Retina (tissue), 1 donor: ENCODE measurements at regions not wholly inside any gene's neighbourhood (a gene's known extent, or its start where the extent isn't known, plus 50 kb on each side); places are given as distances from the start of the nearest gene placed in this dataset.

Experiments
- DNase-seq: peaks from one replicate; pipeline ENCODE4 v3.0.0-alpha.2; 2016

DNA sequence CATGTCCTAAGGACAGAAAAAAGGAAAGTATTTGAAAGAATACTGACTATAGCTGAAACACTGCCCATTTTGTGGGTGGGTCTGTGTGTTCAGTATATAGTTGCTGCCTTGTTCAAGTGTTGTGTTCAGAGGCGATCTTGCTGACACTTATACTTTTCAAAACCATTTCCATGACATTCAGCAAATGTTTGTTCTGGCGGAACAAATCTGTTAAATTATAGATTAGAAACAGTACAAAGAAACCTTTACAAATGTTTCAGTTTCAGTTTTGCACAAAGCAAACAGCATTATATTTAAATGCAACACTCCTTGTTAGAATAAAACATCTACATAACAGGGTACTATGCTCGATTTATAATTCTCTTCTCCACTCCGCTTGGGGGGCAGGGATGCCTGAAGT, 2276.3 kb downstream of the MAT2B start:
- peak; percentile 22 for DNase-seq

DNA sequence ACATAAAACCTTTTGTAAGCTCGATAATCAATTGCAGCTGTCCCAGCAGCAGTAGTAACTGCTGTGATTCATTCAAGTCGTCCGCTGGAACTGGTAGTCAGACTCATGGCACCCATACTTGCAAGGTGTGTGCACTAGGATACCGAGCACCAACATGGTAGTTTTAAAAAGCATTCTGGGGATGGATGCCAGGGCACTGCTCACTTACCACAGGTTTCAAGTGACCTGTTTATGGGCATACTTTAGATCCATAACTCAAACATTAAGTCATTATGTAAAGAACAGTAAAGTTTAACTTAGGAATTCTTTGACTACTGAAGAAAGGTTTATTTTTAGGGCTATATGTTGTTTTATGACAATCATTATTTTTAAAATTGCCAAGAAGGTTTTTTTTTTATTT, 2277.6 kb downstream of the MAT2B start:
- DNase-seq: no peak

DNA sequence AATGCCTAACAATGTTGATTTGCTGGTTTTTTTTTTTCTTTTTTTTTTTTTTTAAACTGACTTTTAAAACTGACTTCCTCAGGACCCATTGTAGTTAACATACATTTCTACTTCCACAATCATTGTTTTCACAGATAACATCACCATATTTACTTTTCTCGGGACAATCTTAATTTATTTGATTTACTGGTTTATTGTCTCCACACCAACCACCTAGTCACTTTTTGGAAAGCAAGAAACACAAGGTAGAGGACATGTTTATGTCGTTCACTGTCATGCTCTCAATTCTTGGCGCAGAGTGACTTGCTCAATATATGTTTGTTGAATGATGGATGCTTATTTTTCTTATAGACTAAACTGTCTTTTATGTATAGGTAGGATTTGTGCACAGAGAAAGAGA, 2280.7 kb downstream of the MAT2B start:
- no peak for DNase-seq

DNA sequence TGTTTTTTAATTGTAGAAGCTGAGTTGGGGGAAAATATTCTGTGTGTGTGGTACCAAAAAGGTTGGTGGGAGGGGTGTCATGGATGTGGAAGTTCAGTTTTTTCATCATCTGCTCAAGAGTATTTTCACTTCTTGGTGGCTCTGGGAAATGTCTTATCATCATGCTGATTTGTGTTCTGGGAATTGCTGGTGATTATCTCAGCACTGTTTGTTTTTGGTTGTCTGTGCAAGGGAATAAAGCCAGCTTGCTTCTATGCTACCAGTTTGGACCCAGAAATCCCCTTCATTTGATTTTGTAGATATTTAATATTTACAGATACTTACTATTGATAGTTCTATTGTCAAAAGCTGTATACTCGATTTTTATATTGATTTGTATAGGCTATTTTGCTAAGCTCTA, 2289.7 kb downstream of the MAT2B start:
- DNase-seq: no peak

DNA sequence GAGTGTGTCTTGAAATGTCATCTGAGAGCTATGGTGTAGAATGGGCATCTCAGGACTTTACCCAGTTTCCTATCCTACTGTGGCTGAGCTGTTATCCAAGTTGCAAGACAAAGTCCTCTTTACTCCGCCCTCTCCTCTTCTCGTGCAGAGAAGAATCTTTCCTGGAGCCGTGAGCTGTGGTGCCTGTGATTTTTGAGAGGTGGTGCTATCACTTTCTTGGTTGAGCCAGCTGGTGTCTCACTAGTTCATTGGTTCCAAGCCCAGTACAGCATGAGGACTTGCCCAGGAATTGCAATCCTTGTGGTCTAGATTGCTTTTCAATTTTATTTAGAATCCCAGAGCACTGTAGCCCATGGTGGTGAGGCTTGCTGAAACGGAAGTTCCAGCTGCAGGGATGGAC, 2300.3 kb downstream of the MAT2B start:
- DNase-seq: no peak

DNA sequence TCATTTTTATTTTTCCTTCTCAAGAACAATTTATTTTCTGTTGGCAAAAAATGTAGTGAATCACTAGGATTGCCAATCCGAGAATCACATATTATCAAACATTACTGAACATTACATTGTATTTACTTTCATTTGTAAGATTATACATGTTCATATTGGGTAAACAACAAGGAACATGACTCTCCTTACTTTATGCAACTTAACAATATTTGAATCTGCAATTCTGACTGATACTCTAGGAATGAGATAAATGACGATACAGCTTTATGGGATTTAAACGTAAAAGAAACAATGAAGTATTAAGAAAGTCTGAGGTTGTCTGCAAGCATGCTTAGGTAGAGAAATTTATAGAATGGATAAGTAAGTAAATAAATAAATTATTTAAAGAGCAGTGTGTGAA, 2302.9 kb downstream of the MAT2B start:
- DNase-seq: no peak

DNA sequence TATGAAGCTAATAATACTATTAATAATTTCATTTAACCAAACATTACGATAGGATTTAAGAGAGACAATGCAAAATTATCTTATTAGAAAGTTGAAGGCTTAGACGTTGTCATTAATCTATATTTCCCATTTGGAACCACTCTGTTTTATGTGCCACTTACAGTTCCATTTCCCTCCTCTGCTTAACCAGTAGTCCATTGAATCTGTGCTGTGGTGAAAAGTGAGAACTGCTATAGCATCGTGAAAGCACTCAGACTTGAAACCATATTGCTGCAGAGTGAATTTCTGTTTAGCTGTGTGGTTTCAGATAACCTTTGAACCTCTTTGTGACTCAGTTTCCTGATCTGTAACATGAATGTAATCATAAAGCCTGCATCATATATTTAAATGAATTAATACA, 2304.5 kb downstream of the MAT2B start:
- no peak for DNase-seq

DNA sequence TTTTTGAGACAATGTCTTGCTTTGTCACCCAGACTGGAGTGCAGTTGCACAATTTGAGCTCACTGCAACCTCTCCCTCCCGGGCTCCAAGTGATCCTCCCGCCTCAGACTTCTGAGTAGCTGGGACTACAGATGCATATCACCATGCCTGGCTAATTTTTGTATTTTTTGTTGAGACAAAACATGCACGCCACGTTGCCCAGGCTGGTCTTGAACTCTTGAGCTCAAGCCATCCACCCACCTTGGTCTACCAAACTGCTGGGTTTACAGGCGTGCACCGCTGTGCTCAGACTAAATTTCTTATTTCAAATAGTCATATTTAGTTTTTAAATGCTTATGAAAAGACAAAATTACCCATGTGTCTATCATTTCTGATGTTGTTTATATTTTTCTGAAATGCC, 2324.1 kb downstream of the MAT2B start:
- no peak for DNase-seq

DNA sequence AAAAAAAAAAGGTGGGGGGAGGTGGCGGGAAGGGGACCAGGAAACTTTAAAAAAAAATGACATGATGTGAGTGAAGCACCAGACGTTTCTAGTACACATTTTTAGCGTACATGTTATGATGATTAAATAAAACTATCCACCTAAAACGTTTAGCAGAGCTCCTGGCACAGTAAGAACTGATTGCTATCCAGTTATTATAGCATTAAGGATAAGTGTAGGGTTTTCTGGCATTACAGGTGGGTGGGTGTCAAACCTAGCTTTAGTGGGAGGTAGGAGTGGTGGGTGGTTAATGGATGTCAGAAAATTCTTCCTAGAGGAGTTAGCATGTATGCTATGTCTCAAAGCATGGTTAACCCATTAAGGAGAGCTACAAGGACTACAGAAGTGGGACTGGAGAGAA, 2329.5 kb downstream of the MAT2B start:
- no peak for DNase-seq

DNA sequence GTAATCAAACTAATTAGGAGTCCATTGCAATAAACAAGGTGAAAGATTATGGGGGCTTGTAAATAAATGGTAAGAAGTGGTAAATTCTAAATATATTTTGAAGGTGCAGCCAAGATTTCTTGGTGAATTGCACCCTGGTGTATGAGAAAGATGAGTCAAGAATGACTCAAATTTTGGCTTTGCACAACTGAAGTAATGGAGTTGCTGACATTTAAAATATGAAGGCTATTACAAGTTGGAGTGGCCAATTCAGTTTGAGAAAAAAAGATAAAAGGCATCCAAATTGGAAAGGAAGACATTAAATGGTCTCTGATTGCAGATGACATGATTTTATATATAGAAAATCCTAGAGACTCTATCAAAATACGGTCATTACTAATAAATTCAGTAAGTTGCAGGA, 2330.6 kb downstream of the MAT2B start:
- no peak for DNase-seq

DNA sequence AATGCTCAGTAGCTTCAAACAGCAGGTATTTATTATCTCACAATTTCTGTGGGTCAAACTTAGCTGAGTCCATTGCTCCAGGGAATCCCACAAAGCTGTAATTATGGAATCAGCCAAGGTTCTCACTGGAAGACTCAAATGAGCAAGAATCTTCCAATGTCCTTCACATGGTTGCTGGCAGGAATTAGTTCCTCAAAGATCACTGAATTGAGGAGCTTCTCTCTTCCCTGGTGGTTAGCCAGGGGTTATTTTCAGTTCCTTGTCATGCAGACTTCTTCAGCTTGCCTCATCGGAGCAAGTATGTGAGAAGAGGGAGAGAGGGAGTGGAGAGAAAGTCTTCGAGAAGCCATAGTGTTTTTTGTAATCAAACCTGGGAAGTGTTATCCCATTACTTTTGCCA, 2331.9 kb downstream of the MAT2B start:
- no peak for DNase-seq

DNA sequence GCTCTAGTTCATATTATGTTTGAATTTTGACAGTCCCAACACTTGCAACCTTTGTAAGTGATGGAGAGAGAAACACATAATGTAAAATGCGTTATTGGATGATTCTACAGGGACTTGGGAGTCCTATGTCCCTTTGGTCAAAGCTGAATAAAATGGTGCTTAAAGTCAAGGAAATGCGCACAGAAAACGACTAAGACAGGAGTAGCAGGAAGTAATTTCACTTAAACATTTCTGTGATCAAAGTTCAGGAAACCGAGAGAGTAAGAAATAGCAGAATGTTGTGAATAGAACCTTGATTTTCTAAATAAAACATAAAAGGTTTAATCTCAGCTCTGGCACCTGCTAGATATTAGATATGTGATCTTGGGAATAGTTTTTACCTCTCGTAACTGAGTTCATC, 2339.2 kb downstream of the MAT2B start:
- DNase-seq: no peak

DNA sequence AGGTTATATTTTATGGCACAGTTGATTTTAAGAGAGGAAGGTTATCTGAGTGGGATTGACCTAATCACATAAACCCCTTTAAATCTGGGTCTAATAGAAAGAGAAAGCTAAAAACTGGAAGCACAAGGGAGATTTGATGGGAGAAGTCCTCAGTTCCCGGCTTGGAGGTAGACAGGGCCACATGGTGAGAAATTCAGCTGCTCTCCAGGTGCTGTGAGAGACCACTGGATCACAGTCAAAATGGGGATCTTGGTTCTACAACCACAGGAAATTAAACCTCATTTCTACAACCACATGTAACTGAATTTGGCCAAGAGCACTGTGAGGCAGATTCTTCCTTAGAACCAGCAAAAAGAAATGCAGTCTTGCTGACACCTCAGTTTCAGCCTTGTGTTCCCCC, 2352.7 kb downstream of the MAT2B start:
- DNase-seq: no peak

DNA sequence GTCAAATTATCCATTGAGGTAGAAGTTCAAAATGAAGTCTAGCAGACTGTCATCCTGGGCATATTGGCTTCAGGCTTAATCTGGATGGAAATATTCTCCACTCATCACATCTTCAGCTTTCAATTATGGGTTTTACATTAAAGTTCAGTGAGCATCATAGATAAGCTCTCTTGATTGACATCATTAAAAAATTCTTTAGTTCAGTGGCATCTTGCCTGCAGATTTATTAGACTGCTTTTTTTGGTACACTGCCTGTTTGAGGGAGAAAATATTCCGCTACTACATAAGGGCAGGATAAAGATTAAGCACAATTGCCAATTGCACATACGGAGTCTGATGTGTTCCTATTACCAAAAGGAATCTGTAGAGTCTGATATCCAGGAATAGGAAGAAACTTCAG, 2353.8 kb downstream of the MAT2B start:
- no peak for DNase-seq

DNA sequence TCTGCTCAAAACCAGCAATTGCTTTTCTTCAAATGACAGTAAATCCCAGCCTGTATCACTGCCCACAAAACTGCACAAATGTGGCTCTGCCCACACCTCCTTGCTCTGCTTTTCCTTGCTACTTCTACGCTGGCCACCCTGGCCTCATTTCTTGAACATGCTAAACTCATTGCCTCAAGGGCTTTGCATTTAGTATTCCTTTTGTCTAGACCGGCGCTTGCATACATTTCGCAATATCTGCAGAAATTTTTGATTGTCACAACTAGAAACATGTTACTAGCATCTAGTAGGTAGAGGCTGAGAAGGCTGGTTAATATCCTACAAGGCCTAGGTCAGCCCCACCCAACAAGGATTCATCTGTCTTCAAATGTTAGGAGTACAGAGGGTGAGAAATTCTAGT, 2357.8 kb downstream of the MAT2B start:
- DNase-seq: no peak

DNA sequence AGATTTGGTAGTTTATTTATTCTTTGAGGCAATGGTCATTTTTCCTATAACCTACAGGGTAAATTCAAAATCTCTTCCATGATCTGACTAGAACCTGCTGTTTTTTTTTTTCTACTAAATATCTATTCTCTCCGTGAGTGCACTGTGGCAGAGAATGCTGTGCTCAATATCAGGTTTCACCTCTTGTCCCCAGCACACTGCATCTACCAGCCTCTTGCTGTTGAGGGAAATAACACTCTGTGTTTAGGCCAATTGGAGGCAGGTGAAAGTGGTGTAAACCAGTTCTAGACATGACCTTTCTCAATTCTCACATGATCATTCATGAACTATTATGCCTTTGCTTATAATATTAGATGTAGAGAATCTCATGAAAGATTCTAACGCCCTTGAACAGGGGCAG, 2365.9 kb downstream of the MAT2B start:
- DNase-seq: no peak

DNA sequence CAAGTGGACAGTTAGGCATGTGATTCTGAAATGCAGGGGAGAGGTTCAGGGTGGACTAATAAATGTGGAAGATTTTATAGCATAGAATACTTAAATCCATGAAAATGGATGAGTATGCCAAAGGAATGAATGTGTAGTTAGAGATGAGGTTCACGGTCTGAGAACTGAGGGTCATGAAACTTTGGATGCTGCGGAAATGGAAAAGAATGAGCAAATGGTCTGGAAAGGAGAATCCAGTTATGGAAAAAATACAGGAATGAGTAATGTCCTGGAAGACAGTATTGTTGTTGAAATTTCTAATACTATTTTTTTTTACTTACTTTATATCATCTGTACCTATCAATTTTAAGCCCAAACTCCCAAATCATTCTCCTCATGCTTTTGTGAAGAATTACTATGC, 2369.4 kb downstream of the MAT2B start:
- no peak for DNase-seq

DNA sequence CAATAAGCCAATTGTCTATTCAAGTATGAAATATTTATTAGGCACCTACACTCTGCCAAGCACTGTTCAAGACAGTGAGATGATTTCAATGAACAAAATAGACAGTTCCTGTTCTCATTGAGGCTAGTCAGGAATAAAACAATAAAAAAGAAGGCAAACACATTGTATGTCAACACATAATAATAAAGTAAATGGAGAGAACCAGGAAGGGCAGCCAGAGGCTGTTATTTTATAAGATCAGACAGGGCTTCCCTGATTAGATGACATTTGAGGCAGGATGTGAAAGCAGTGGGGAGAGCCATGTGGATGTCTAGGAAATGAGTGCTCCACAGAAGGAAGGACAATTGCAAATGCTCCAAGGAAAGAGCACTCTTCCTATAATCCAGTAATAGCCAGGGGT, 2371.1 kb downstream of the MAT2B start:
- no peak for DNase-seq

DNA sequence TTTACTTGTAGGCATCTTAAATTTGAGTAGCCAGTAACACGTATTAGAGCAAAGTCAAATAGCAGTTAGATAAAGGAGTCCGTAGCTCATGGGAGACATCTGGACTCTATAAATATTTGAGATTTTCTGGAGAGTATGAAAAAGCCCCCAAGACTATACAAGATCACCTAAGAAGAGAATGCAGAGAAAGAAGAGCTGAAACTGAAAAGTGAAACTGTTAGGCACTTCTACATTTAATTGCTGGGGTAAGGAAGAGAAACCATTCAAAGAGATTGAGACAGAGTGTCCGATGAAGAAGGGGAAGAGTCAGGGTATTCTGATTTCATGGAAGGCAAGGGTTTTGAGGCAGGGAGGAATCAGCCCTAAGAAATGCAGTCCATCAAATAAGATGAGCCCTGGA, 2372.1 kb downstream of the MAT2B start:
- no peak for DNase-seq

DNA sequence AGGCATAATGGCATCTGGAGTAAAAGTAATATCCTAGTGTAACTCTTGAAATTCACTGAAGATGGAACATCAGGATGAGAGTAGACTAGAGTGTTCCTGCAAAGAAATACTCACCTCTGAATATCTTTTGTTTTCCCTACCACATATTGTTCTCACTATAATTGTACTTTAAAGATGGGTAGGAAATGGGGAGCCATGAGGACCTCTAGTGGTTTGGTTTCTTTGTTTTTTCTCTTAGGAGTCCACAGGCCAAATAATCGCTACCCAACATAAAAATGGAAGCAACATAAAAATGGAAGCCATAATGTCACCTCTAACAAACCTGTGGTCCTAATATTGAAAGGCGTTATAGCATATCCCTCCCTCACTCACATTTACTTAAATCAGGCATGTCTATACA, 2375.8 kb downstream of the MAT2B start:
- DNase-seq: no peak

DNA sequence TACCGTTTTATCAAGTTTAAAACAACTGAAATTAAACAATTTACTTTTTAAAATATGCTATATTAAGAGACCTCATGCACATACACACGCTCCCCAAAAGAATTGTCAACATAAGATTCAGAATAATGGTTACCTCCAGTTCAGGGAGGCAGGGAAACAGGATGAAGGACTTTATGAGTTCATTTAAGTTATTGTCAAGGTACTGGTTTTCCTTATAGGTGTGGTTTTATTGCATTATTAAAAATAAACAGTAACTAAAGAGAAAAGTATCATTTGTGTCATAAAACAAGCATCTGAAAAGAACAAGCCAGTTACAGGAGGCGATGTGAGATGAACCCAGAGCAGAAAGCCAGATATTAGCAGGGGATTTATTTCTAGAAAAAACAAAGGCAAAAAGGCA, 2376.7 kb downstream of the MAT2B start:
- DNase-seq: no peak

DNA sequence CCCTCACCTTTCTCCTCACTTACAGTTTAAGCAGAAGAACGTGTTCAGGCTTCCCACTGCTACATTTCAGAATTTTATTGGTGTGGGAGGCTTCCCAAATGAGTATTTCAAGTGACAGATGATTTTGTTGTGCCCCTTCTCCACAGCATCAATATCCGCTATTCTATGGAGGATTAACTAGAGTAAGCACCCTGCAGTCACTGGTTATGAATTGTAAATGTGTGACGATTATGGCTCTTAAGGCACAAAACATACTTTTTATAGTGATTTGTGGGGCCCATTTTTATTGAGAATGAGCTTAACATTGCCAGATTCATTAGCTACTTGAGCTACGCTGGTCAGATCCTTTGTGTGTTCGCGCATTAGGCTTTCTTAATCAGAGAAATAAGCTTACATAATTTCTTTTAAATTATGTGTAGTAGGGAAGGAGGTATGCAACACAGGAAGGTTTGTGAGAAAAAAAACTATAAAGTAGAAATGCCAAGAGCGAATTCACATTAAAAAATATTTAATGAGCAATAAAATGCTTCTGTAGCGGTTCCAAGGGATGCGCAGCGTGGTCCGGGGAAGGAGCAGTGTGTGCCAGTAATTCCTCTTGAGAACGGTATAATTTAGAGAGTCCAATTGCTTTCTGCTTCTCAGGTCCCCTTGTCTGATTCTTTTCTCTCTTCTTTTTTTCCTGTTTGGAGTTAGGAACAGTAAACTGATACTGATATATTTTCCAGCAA, 2380.4 kb downstream of the MAT2B start:
- no peak for DNase-seq

DNA sequence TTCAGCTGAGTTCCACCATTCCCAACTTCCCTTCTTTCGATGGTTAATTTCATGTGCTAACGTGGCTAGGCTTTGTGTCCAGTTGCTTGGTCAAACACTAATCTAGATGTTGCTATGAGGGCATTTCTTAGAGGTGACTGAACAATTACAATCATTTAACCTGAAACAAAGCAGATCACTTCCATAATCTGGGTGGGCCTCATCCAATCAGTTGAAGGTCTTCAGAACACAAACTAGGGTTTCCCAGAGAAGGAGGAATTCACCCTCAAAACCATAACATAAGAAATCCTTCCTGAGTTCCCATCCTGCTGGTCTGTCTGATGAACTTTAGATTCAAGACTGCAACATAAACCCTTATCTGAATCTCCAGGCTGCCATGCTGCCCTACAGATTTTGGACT, 2381.7 kb downstream of the MAT2B start:
- DNase-seq: no peak

DNA sequence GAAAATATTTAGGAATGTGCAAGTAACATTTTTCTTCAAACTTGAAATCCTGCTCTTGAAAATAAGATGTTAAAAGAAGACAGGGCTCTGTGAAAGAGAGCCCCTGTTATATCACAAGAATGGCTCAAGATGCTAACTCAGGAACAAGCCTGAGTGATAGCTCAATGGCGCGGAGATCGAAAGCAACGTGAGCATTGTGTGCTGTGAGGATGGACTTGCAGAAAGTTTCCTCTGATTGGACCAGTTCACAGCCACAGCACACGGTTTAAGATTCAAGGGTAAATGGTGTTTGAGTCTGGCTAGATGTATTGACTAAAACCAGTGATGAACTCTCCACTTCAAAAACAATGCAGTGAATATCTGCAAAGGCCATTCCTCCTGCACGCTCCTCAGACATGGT, 2387.0 kb downstream of the MAT2B start:
- no peak for DNase-seq

DNA sequence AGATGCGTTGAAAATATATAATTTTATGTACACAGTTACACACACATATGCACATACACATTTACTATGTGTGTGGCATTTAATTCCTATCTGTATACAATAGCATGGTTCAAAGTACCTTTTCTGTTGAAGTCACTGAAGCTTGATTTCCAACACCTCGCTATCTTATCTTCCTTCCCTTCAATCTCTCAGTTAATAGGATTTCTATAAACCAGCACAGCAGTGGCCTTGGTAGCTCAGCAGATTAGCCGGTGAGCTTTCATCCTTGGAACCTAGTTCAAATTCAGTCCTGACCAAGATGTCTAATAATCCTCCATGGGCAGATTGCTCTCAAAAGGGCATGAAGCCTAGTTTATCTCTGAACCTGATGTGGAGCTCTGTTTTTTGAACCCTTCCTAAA, 2389.5 kb downstream of the MAT2B start:
- DNase-seq: no peak

DNA sequence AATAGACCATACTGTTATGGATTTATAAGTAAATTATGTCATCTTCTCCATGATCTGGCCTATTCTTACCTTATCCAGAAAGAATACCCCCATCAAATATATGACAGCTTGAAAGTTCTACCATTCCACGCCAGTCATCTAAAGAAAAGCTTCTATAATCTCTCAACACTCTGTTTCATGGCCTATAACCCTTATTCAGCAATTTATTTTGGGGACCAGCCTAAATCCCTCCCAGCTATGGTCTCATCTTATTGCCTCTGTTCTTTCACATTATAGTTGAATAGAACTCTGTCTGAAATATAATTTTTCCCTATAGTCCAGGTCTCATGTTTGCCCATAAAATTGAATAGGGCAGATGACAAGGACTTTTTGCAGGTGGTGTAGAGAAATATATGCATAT, 2387.6 kb upstream of the WWC1 start:
- no peak for DNase-seq
